Activated CD4-positive, alpha-beta memory T cell treated with anti-CD3 and anti-CD28 coated beads, Interleukin-2, amount 10 ng/mL, durations not matched to agents 7 days and 5 days (primary cell): ENCODE measurements at regions not wholly inside any gene's neighbourhood (a gene's known extent, or its start where the extent isn't known, plus 50 kb on each side); places are given as distances from the start of the nearest gene placed in this dataset.

Experiments used
- CTCF ChIA-PET: fragments of 350-600 bp; sonication (Branson Sonifier 250); formaldehyde crosslinking; loops from one replicate; lab custom pipeline; 2021; ENCODE audit warnings: antibody characterized with exemption, inconsistent platforms; lab: Charles Lee
- POLR2A ChIA-PET: fragments of 350-600 bp; sonication (Branson Sonifier 250); formaldehyde crosslinking; loops from one replicate; lab custom pipeline; 2021; ENCODE audit warnings: antibody characterized with exemption; lab: Charles Lee
- DNase-seq: peaks from one replicate; pipeline ENCODE4 v3.0.0-alpha.2; 2020
- H3K27ac Mint-ChIP-seq: one replicate; pipeline ENCODE4 v1.8.0; 2021; ENCODE audit warnings: mild to moderate bottlenecking, mixed read lengths
- H3K27me3 Mint-ChIP-seq: one replicate; pipeline ENCODE4 v1.8.0; 2021; ENCODE audit warnings: mixed read lengths
- H3K36me3 Mint-ChIP-seq: one replicate; pipeline ENCODE4 v1.8.0; 2021; ENCODE audit warnings: low read depth, mixed read lengths
- H3K4me1 Mint-ChIP-seq: one replicate; pipeline ENCODE4 v1.8.0; 2021; ENCODE audit warnings: mixed read lengths
- H3K4me3 Mint-ChIP-seq: one replicate; pipeline ENCODE4 v1.8.0; 2021; ENCODE audit warnings: mild to moderate bottlenecking, mixed read lengths
- H3K9me3 Mint-ChIP-seq: one replicate; pipeline ENCODE4 v1.8.0; 2021; ENCODE audit warnings: mixed read lengths

- ChIA-PET CTCF (interaction anchor here (2.6 kb wide), 1 partner anchor 43 kb away, joined by 11 read pairs; no protein-coding TSS in a partner anchor), POLR2A (no interaction called here)
- DNase-seq = no peak
- no peaks in the 10 kb centered on the region for H3K36me3 Mint-ChIP-seq
- no peak overlapping the region for H3K27ac Mint-ChIP-seq
- peaks cover 39% of the 10 kb centered on the region for H3K27me3 Mint-ChIP-seq
- no peaks in the 10 kb centered on the region for H3K9me3 Mint-ChIP-seq
- peaks cover 10% of the 10 kb centered on the region for H3K4me1 Mint-ChIP-seq
- no peak overlapping the region for H3K4me3 Mint-ChIP-seq
Measured at GRCh38 chr11:64492561-64492960, 63.2 kb upstream of the SLC22A11 start.

- peaks cover 4% of the 10 kb centered on the region for H3K4me1 Mint-ChIP-seq
- DNase-seq = no peak
- no peaks in the 10 kb centered on the region for H3K9me3 Mint-ChIP-seq
- POLR2A ChIA-PET = no interaction called here
- H3K4me3 Mint-ChIP-seq = no peak overlapping the region
- no peaks in the 10 kb centered on the region for H3K36me3 Mint-ChIP-seq
- H3K27me3 Mint-ChIP-seq = peaks cover 30% of the 10 kb centered on the region
- no peak overlapping the region for H3K27ac Mint-ChIP-seq
- CTCF ChIA-PET = interaction anchor here (0.6 kb wide), 1 partner anchor 10 kb away, joined by 8 read pairs; no protein-coding TSS in a partner anchor
Measured at GRCh38 chr11:64498136-64498535, 57.6 kb upstream of the SLC22A11 start.

- Mint-ChIP-seq H3K27me3 (peaks cover 19% of the 10 kb centered on the region), H3K36me3 (no peaks in the 10 kb centered on the region), H3K9me3 (no peaks in the 10 kb centered on the region), H3K27ac (no peak overlapping the region), H3K4me3 (no peak overlapping the region), H3K4me1 (peaks cover 4% of the 10 kb centered on the region)
- DNase-seq = no peak
- ChIA-PET POLR2A (no interaction called here), CTCF (no interaction called here)
Measured at GRCh38 chr11:64499261-64500004, 56.3 kb upstream of the SLC22A11 start.

GRCh38 chr11:64500176-64501013 lies 55.3 kb upstream of the SLC22A11 start:
- ChIA-PET CTCF (no interaction called here), POLR2A (no interaction called here)
- no peaks in the 10 kb centered on the region for H3K36me3 Mint-ChIP-seq
- H3K4me3 Mint-ChIP-seq = no peak overlapping the region
- peaks cover 15% of the 10 kb centered on the region for H3K27me3 Mint-ChIP-seq
- H3K4me1 Mint-ChIP-seq = peaks cover 4% of the 10 kb centered on the region
- H3K9me3 Mint-ChIP-seq = no peaks in the 10 kb centered on the region
- DNase-seq = no peak
- H3K27ac Mint-ChIP-seq = no peak overlapping the region

- H3K27me3 Mint-ChIP-seq = peaks cover 12% of the 10 kb centered on the region
- H3K9me3 Mint-ChIP-seq = no peaks in the 10 kb centered on the region
- no peaks in the 10 kb centered on the region for H3K36me3 Mint-ChIP-seq
- no peak for DNase-seq
- ChIA-PET CTCF (no interaction called here), POLR2A (no interaction called here)
- H3K27ac Mint-ChIP-seq = no peak overlapping the region
- H3K4me1 Mint-ChIP-seq = peaks cover 4% of the 10 kb centered on the region
- no peak overlapping the region for H3K4me3 Mint-ChIP-seq
Measured at GRCh38 chr11:64501500-64502427, 54.0 kb upstream of the SLC22A11 start.

GRCh38 chr11:64502634-64503033 lies 53.1 kb upstream of the SLC22A11 start:
- ChIA-PET POLR2A (no interaction called here), CTCF (no interaction called here)
- H3K9me3 Mint-ChIP-seq = no peaks in the 10 kb centered on the region
- no peak overlapping the region for H3K4me3 Mint-ChIP-seq
- no peaks in the 10 kb centered on the region for H3K36me3 Mint-ChIP-seq
- H3K27ac Mint-ChIP-seq = no peak overlapping the region
- H3K4me1 Mint-ChIP-seq = peaks cover 4% of the 10 kb centered on the region
- DNase-seq = no peak
- peaks cover 15% of the 10 kb centered on the region for H3K27me3 Mint-ChIP-seq

- CTCF ChIA-PET = interaction anchor here (0.6 kb wide), 1 partner anchor 78 kb away, joined by 3 read pairs; no protein-coding TSS in a partner anchor
- no peaks in the 10 kb centered on the region for H3K9me3 Mint-ChIP-seq
- no peak overlapping the region for H3K27ac Mint-ChIP-seq
- no peak for DNase-seq
- H3K4me1 Mint-ChIP-seq = peaks cover 2% of the 10 kb centered on the region
- no peaks in the 10 kb centered on the region for H3K36me3 Mint-ChIP-seq
- peaks cover 10% of the 10 kb centered on the region for H3K27me3 Mint-ChIP-seq
- H3K4me3 Mint-ChIP-seq = no peak overlapping the region
- POLR2A ChIA-PET = no interaction called here
Measured at GRCh38 chr11:64503186-64503753, 52.5 kb upstream of the SLC22A11 start.

- DNase-seq = no peak
- H3K4me3 Mint-ChIP-seq = no peak overlapping the region
- peaks cover 7% of the 10 kb centered on the region for H3K27me3 Mint-ChIP-seq
- no peaks in the 10 kb centered on the region for H3K9me3 Mint-ChIP-seq
- no peak overlapping the region for H3K27ac Mint-ChIP-seq
- no peaks in the 10 kb centered on the region for H3K4me1 Mint-ChIP-seq
- H3K36me3 Mint-ChIP-seq = no peaks in the 10 kb centered on the region
- ChIA-PET POLR2A (no interaction called here), CTCF (no interaction called here)
Measured at GRCh38 chr11:64504999-64505398, 50.7 kb upstream of the SLC22A11 start.
